Activated naive CD8-positive, alpha-beta T cell treated with anti-CD3 and anti-CD28 coated beads for 36 hours (primary cell): ENCODE measurements at regions not wholly inside any gene's neighbourhood (a gene's known extent, or its start where the extent isn't known, plus 50 kb on each side); places are given as distances from the start of the nearest gene placed in this dataset.
"Not testable (repeated sequence)": the region's sequence is repeated elsewhere in the genome, so short reads cannot be mapped to it uniquely, and the experiment has no call there.

ENCODE experiments used
- DNase-seq: peaks from one replicate; pipeline ENCODE4 v3.0.0; 2021
- H3K27ac Mint-ChIP-seq: one replicate; pipeline ENCODE4 v1.8.0; 2022; ENCODE audit warnings: mild to moderate bottlenecking, moderate library complexity, mixed read lengths
- H3K27me3 Mint-ChIP-seq: one replicate; pipeline ENCODE4 v1.8.0; 2022; ENCODE audit warnings: mild to moderate bottlenecking, mixed read lengths
- H3K36me3 Mint-ChIP-seq: one replicate; pipeline ENCODE4 v1.8.0; 2021; ENCODE audit warnings: mild to moderate bottlenecking, mixed read lengths
- H3K4me1 Mint-ChIP-seq: one replicate; pipeline ENCODE4 v1.8.0; 2021; ENCODE audit warnings: mixed read lengths
- H3K4me3 Mint-ChIP-seq: one replicate; pipeline ENCODE4 v1.8.0; 2022; ENCODE audit warnings: mild to moderate bottlenecking, moderate library complexity, mixed read lengths
- H3K9me3 Mint-ChIP-seq: one replicate; pipeline ENCODE4 v1.8.0; 2022; ENCODE audit warnings: mixed read lengths

DNA sequence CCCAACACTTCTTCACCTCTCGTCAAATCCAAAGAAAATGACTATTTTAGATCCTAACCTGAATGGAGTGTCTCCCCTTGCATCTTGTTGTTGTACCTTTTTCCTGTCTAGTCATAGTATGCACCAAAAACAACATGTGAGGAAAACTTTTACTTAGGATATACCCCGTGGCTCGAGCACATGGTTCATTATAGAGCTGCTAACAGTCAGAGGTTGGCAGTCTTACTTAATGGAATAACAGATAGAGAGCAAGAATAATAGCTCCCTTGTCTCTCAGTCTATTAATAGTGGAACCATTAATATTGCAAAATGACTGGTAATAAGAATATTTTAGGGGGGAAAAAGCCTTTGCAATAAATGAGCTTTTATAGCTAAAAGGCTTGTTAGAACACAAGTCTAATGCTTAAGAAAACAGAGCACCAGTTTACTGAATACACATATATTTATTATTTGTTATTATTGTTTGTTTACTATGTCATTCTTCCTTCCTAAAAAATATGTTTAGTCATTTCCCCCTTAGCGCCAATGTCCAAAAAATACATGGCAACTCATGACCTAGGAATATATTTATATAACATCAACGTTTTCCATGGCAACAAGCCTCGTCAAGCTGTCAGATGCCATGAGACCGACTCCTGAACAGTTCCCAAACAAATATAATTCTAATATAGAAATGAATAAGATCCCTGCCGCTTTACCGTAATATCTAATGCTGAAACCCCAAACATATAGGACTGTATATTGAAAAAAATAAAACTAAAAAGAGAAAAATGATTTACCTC is 592.4 kb downstream of the SOX5 start:
- Mint-ChIP-seq H3K4me3 (no peak overlapping the region), H3K27ac (no peak overlapping the region), H3K27me3 (no peaks in the 10 kb centered on the region)

GRCh38 chr12:23359975-23360701 is 589.3 kb downstream of the SOX5 start:
- H3K9me3 Mint-ChIP-seq, result peaks cover 1% of the 10 kb centered on the region
- no peaks in the 10 kb centered on the region for H3K4me1 Mint-ChIP-seq
- DNase-seq, result no peak
- H3K27me3 Mint-ChIP-seq, result no peaks in the 10 kb centered on the region
- H3K4me3 Mint-ChIP-seq, result no peak overlapping the region
- H3K36me3 Mint-ChIP-seq, result no peaks in the 10 kb centered on the region
- no peak overlapping the region for H3K27ac Mint-ChIP-seq

More for the DNA sequence above, 592.4 kb downstream of the SOX5 start:
- Mint-ChIP-seq H3K36me3 (no peaks in the 10 kb centered on the region), H3K9me3 (no peaks in the 10 kb centered on the region), H3K4me1 (no peaks in the 10 kb centered on the region)
- no peak for DNase-seq

- peaks cover 1% of the 10 kb centered on the region for H3K9me3 Mint-ChIP-seq
- H3K4me3 Mint-ChIP-seq, result no peak overlapping the region
- H3K27me3 Mint-ChIP-seq, result no peaks in the 10 kb centered on the region
- no peaks in the 10 kb centered on the region for H3K4me1 Mint-ChIP-seq
- no peak for DNase-seq
- H3K36me3 Mint-ChIP-seq, result no peaks in the 10 kb centered on the region
- no peak overlapping the region for H3K27ac Mint-ChIP-seq
These were observed 587.5 kb downstream of the SOX5 start for GRCh38 chr12:23361971-23362370.

DNA sequence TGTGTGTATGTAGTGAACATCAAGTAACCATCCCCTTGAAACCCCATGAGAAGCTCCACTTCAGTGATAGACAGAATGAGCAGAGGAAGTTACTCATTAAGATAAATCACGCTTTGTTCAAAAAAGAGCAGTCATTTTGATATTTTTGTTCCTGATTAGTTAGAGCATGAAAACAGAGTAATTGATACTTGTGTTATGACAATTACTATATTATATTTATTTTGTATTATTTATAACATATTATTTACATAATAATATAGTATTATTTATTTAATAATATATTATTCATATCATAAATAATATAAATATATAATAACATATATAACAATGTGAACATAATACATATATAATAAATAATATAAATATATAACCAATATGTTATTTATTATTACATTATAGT is 580.9 kb downstream of the SOX5 start:
- DNase-seq, result no peak
- Mint-ChIP-seq H3K27ac (no peak overlapping the region), H3K4me3 (no peak overlapping the region), H3K4me1 (no peaks in the 10 kb centered on the region), H3K27me3 (no peaks in the 10 kb centered on the region), H3K9me3 (peaks cover 1% of the 10 kb centered on the region), H3K36me3 (peaks cover 2% of the 10 kb centered on the region)

GRCh38 chr12:23375621-23376020 is 573.8 kb downstream of the SOX5 start:
- Mint-ChIP-seq H3K9me3 (peaks cover 21% of the 10 kb centered on the region), H3K4me1 (no peaks in the 10 kb centered on the region), H3K4me3 (no peak overlapping the region), H3K27me3 (no peaks in the 10 kb centered on the region), H3K27ac (no peak overlapping the region), H3K36me3 (peaks cover 2% of the 10 kb centered on the region)
- no peak for DNase-seq

- H3K36me3 Mint-ChIP-seq, result peaks cover 2% of the 10 kb centered on the region
- no peak for DNase-seq
These were observed 573.2 kb downstream of the SOX5 start for GRCh38 chr12:23376238-23376637.

DNA sequence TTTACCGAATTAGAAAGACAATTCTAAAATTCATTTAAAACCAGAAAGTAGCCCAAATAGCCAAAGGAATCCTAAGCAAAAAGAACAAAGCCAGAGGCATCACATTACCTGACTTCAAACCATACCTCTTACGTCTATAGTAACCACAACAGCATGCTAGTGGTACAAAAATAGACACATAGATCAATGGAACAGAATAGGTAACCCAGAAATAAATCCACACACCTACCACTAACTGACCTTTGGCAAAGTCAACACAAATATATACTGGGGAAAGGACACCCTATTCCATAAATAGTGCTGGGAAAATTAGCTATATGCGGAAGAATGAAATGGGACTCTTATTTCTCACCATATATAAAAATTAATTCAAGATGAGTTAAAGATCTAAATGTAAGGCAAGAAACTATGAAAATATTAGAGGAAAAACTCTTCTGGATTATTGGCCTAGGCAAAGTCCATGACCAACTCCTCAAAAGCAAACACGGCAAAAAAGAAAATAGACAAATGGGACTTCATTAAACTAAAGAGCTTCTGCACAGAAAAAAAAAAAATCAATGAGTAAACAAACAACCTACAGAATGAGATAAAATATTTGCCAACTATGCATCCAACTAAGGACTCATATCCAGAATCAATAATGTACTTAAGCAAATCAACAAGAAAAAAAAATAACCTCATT is 568.9 kb downstream of the SOX5 start:
- H3K4me3 Mint-ChIP-seq, result no peak overlapping the region
- DNase-seq, result no peak
- no peaks in the 10 kb centered on the region for H3K27me3 Mint-ChIP-seq
- no peaks in the 10 kb centered on the region for H3K36me3 Mint-ChIP-seq
- H3K9me3 Mint-ChIP-seq, result peaks cover 23% of the 10 kb centered on the region
- H3K4me1 Mint-ChIP-seq, result no peaks in the 10 kb centered on the region
- no peak overlapping the region for H3K27ac Mint-ChIP-seq

More at GRCh38 chr12:23376238-23376637, 573.2 kb downstream of the SOX5 start:
- Mint-ChIP-seq H3K4me1 (no peaks in the 10 kb centered on the region), H3K4me3 (no peak overlapping the region), H3K9me3 (peaks cover 25% of the 10 kb centered on the region), H3K27me3 (no peaks in the 10 kb centered on the region), H3K27ac (no peak overlapping the region)

GRCh38 chr12:23388898-23389297 is 560.6 kb downstream of the SOX5 start:
- peaks cover 13% of the 10 kb centered on the region for H3K9me3 Mint-ChIP-seq

DNA sequence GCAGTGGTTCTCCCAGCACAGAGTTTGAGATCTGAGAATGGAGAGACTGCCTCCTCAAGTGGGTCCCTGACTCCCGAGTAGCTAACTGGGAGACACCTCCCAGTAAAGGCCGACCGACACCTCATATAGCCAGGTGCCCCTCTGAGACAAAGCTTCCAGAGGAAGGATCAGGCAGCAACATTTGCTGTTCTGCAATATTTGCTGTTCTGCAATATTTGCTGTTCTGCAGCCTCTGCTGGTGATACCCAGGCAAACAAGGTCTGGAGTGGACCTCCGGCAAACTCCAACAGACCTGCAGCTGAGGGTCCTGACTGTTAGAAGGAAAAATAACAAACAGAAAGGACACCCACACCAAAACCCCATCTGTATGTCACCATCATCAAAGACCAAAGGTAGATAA is 560.2 kb downstream of the SOX5 start:
- not testable (repeated sequence) for H3K36me3 Mint-ChIP-seq, DNase-seq, H3K27me3 Mint-ChIP-seq, H3K4me1 Mint-ChIP-seq, H3K27ac Mint-ChIP-seq, H3K4me3 Mint-ChIP-seq
- peaks cover 15% of the 10 kb centered on the region for H3K9me3 Mint-ChIP-seq

More at GRCh38 chr12:23388898-23389297, 560.6 kb downstream of the SOX5 start:
- H3K27ac Mint-ChIP-seq, H3K4me3 Mint-ChIP-seq, DNase-seq, H3K27me3 Mint-ChIP-seq, H3K4me1 Mint-ChIP-seq, H3K36me3 Mint-ChIP-seq: not testable (repeated sequence)

GRCh38 chr12:23399402-23399933 is 550.0 kb downstream of the SOX5 start:
- H3K36me3 Mint-ChIP-seq, result no peaks in the 10 kb centered on the region
- H3K4me1 Mint-ChIP-seq, result no peaks in the 10 kb centered on the region
- no peak overlapping the region for H3K4me3 Mint-ChIP-seq
- peaks cover 2% of the 10 kb centered on the region for H3K9me3 Mint-ChIP-seq
- H3K27me3 Mint-ChIP-seq, result no peaks in the 10 kb centered on the region
- H3K27ac Mint-ChIP-seq, result no peak overlapping the region
- DNase-seq, result no peak

DNA sequence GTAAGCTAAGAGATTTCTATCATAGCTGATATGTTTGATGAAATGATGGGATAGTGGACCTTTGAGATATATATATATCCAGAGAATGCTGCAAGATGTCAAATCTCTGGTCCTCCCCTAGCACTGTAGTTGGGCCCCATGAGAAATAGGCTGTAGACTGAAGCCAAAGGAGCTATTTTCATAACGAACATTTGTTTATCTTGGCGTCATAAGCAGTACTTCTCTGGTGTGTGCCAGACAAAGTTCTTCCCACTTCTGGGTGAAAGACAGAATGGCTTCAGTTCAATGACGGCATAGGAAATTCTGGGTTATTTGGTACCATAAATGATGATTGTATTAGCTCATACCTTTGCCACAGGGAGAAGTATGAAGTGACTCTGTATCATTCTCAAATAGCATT is 534.3 kb downstream of the SOX5 start:
- no peak overlapping the region for H3K27ac Mint-ChIP-seq
- H3K4me1 Mint-ChIP-seq, result no peaks in the 10 kb centered on the region
- no peak overlapping the region for H3K4me3 Mint-ChIP-seq
- peaks cover 7% of the 10 kb centered on the region for H3K9me3 Mint-ChIP-seq
- DNase-seq, result no peak
- no peaks in the 10 kb centered on the region for H3K36me3 Mint-ChIP-seq
- H3K27me3 Mint-ChIP-seq, result no peaks in the 10 kb centered on the region

DNA sequence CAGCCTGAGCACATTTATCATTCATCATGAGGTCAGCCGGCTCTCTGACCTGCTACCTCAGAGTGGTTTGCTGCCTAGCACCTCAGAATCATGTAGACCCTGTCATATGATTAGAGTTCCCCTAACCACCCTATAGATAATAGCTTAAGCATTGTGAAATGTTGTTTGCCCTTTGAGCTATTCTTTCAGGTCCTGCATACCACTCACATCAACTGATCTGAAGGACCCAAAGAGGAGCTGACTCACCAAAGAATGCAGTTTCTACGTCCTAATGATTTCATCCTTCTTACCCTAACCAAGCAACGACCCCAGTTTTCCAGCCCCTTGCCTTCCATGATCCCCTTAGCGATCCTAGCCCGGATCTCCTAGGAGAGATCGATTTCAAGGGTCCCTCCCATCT is 527.9 kb downstream of the SOX5 start:
- no peak overlapping the region for H3K27ac Mint-ChIP-seq
- DNase-seq, result no peak
- H3K27me3 Mint-ChIP-seq, result no peaks in the 10 kb centered on the region
- no peaks in the 10 kb centered on the region for H3K4me1 Mint-ChIP-seq
- H3K36me3 Mint-ChIP-seq, result no peaks in the 10 kb centered on the region
- no peak overlapping the region for H3K4me3 Mint-ChIP-seq
- peaks cover 5% of the 10 kb centered on the region for H3K9me3 Mint-ChIP-seq

DNA sequence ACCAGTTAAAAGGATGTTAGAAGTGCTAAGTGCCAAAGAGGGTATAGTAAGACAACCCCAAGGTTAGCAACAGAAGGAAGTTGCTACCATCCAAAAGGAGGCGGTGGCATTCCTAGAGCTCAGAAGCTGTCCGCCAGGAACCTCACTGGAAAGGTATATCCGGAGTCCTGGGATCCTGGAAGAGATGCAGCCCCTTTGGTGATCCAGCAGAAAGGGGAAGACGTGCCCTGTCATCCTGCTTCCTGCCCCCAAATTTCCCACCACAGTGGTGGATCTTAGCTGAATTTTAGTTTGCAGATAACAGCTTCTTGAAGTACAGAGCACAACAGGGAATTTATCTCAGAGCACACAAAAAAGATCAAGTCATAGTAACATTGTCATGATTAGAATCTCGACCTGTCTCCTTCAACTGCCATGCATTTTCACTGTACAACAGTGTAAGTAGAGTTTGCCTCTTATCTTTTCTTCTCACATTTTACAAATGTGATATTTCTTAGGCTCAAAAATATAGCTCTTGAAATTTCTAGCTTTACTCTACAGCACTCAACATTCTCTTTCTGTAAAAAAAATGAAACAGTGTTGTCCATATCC is 526.3 kb downstream of the SOX5 start:
- no peak for DNase-seq
- H3K9me3 Mint-ChIP-seq, result peaks cover 5% of the 10 kb centered on the region
- H3K27ac Mint-ChIP-seq, result no peak overlapping the region
- no peak overlapping the region for H3K4me3 Mint-ChIP-seq
- no peaks in the 10 kb centered on the region for H3K36me3 Mint-ChIP-seq
- H3K27me3 Mint-ChIP-seq, result no peaks in the 10 kb centered on the region
- no peaks in the 10 kb centered on the region for H3K4me1 Mint-ChIP-seq

DNA sequence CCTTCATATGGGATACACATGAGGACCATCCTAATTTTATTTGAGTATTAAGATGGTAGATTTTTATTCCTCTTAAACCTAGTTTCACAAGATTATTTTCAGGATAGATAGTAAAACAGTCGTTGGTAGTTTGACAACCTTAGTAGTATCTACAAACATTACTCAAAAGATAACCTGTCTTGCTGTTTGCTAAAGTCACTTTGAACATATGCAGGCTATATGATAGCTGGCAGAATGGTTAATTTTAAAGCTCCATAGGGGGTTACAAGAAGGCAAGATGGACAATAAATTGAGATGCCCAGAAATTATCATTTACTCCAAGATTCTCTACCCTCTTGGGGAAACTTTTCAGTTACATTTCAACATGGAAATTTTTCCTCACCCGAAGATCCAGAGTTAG is 525.7 kb downstream of the SOX5 start:
- no peaks in the 10 kb centered on the region for H3K4me1 Mint-ChIP-seq
- H3K27ac Mint-ChIP-seq, result no peak overlapping the region
- H3K36me3 Mint-ChIP-seq, result no peaks in the 10 kb centered on the region
- peaks cover 5% of the 10 kb centered on the region for H3K9me3 Mint-ChIP-seq
- H3K27me3 Mint-ChIP-seq, result no peaks in the 10 kb centered on the region
- no peak overlapping the region for H3K4me3 Mint-ChIP-seq
- DNase-seq, result no peak

DNA sequence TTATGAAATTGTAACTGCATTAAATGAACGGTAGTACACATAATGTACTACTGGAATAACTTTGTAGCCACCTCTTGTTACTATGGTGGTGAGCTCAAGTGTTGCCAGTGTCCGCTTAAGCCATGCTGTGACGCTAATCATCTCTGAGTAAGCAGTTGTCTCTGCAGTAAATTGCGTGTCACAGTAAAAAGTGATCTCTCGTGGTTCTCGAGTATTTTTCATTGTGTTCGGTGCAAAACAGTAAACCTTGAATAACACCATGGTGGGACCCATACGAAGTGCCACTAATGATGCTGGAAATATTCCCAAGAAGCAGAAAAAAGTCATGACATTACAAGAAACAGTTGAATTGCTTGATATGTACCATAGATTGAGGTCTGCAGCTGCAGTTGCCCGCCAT is 524.8 kb downstream of the SOX5 start:
- no peak for DNase-seq
- no peak overlapping the region for H3K27ac Mint-ChIP-seq
- H3K4me3 Mint-ChIP-seq, result no peak overlapping the region
- no peaks in the 10 kb centered on the region for H3K36me3 Mint-ChIP-seq
- H3K4me1 Mint-ChIP-seq, result no peaks in the 10 kb centered on the region
- H3K27me3 Mint-ChIP-seq, result no peaks in the 10 kb centered on the region
- H3K9me3 Mint-ChIP-seq, result peaks cover 5% of the 10 kb centered on the region
